ENCODE measurements at regions not wholly inside any gene's neighbourhood (a gene's known extent, or its start where the extent isn't known, plus 50 kb on each side); places are given as distances from the start of the nearest gene placed in this dataset.

- no peak for ATAC-seq (ENCODE audit: insufficient number of reproducible peaks, low FRiP score, low read depth)
- H3K27ac ChIP-seq, result no peak overlapping the region
These were observed 484.4 kb upstream of the SPRED2 start for GRCh38 chr2:65916785-65917295.

GRCh38 chr2:65916177-65916576 is 483.8 kb upstream of the SPRED2 start:
- Histone ChIP-seq H3K27ac (no peak overlapping the region), H3K9me3 (no peaks in the 10 kb centered on the region), H3K4me3 (no peak overlapping the region), H3K36me3 (no peaks in the 10 kb centered on the region), H3K4me1 (ENCODE audit: control insufficient read depth in 1 of 2, low read depth in 2 of 2) (no peaks in the 10 kb centered on the region), H3K27me3 (replicated peaks; ENCODE audit: insufficient read depth) (no peaks in the 10 kb centered on the region)
- DNase-seq (ENCODE audit: low spot score) (no peak), ATAC-seq (ENCODE audit: insufficient number of reproducible peaks, low FRiP score, low read depth) (no peak)
- no peak for TF ChIP-seq CTCF (IDR thresholded peaks at IDR 0.05)

More at GRCh38 chr2:65916785-65917295, 484.4 kb upstream of the SPRED2 start:
- H3K36me3 ChIP-seq, result no peaks in the 10 kb centered on the region
- no peak for TF ChIP-seq CTCF (IDR thresholded peaks at IDR 0.05)
- DNase-seq (ENCODE audit: low spot score), result no peak
- no peak overlapping the region for H3K4me3 ChIP-seq
- H3K4me1 ChIP-seq (ENCODE audit: control insufficient read depth in 1 of 2, low read depth in 2 of 2), result no peaks in the 10 kb centered on the region
- no peaks in the 10 kb centered on the region for H3K9me3 ChIP-seq
- no peaks in the 10 kb centered on the region for H3K27me3 ChIP-seq (replicated peaks; ENCODE audit: insufficient read depth)

GRCh38 chr2:65915273-65915672 is 482.9 kb upstream of the SPRED2 start:
- no peak for TF ChIP-seq CTCF (IDR thresholded peaks at IDR 0.05)
- Histone ChIP-seq H3K27me3 (replicated peaks; ENCODE audit: insufficient read depth) (no peaks in the 10 kb centered on the region), H3K27ac (no peak overlapping the region), H3K4me1 (ENCODE audit: control insufficient read depth in 1 of 2, low read depth in 2 of 2) (no peaks in the 10 kb centered on the region), H3K9me3 (no peaks in the 10 kb centered on the region), H3K4me3 (no peak overlapping the region), H3K36me3 (no peaks in the 10 kb centered on the region)
- no peak for ATAC-seq (ENCODE audit: insufficient number of reproducible peaks, low FRiP score, low read depth)
- no peak for DNase-seq (ENCODE audit: low spot score)

GRCh38 chr2:65914244-65914786 is 481.9 kb upstream of the SPRED2 start:
- ATAC-seq (ENCODE audit: insufficient number of reproducible peaks, low FRiP score, low read depth) (no peak), DNase-seq (ENCODE audit: low spot score) (no peak)
- no peaks in the 10 kb centered on the region for H3K36me3 ChIP-seq
- H3K9me3 ChIP-seq, result no peaks in the 10 kb centered on the region
- no peaks in the 10 kb centered on the region for H3K4me1 ChIP-seq (ENCODE audit: control insufficient read depth in 1 of 2, low read depth in 2 of 2)
- H3K4me3 ChIP-seq, result no peak overlapping the region
- no peak overlapping the region for H3K27ac ChIP-seq
- no peaks in the 10 kb centered on the region for H3K27me3 ChIP-seq (replicated peaks; ENCODE audit: insufficient read depth)
- TF ChIP-seq CTCF (IDR thresholded peaks at IDR 0.05), result no peak

GRCh38 chr2:65913813-65914212 is 481.4 kb upstream of the SPRED2 start:
- Histone ChIP-seq H3K4me3 (no peak overlapping the region), H3K4me1 (ENCODE audit: control insufficient read depth in 1 of 2, low read depth in 2 of 2) (no peaks in the 10 kb centered on the region), H3K36me3 (no peaks in the 10 kb centered on the region), H3K9me3 (no peaks in the 10 kb centered on the region), H3K27ac (no peak overlapping the region), H3K27me3 (replicated peaks; ENCODE audit: insufficient read depth) (no peaks in the 10 kb centered on the region)
- no peak for ATAC-seq (ENCODE audit: insufficient number of reproducible peaks, low FRiP score, low read depth)
- DNase-seq (ENCODE audit: low spot score), result no peak
- TF ChIP-seq CTCF (IDR thresholded peaks at IDR 0.05), result no peak
